ENCODE measurements at regions not wholly inside any gene's neighbourhood (a gene's known extent, or its start where the extent isn't known, plus 50 kb on each side); places are given as distances from the start of the nearest gene placed in this dataset.
"Not testable (repeated sequence)": the region's sequence is repeated elsewhere in the genome, so short reads cannot be mapped to it uniquely, and the experiment has no call there.

DNA sequence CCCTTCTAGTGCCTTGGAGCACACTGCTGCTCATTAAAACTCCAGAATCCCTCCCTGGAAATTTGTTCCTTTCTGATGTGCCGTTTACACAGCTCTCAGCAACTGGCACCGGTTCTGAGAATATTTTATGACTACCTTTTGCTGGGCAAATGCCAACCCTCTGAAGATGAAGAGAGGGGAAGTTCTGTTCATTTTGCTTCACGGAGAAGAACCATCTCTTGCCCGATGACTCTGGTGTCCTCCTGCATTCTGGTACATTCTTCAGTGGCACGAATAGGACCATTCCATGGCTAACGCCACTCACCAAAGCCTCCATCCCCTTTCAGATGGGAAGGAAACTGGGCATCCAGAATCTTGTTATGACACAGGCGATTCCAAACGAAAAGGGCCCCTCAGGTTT is 96.2 kb upstream of the SIM2 start:
- no peak for DNase-seq

- DNase-seq = no peak
Measured at GRCh38 chr21:36603221-36603620, 95.7 kb upstream of the SIM2 start.

- no peak for DNase-seq
Measured at GRCh38 chr21:36605426-36605825, 93.5 kb upstream of the SIM2 start.

DNA sequence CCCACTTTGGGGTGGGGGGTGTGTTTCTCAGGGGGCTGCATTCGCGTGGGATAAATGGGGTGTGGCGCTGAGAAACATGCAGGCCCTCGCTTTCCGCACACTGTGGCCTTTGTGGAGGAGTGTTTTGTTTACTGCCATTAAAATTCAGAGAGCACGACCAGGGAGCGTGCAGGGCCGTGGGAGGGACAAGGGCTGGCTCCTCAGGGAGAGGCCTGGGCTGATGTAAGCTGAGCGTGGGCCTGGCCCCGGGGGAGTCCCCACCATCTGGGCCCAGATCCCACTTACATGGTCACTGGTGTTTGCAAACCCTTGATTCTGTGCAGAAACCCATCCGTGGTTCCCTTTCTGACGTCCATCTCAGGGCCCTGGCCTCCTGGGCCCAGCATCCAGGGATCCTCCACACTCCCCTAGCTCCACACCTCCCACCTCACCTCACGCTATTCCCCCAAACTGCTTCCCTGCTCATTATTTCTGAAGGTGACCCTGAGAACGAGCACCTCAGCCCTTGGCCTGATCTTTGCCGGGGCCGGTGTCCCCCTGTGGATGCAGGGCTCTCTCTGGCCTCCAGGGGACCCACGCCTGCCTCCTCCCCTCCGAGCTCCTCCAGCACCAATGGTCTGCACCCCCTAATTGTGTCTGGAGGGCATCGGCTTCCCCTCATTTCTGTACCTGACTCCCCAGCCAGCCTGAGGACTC is 92.5 kb upstream of the SIM2 start:
- DNase-seq = no peak

- no peak for DNase-seq
Measured at GRCh38 chr21:36606983-36607325, 92.0 kb upstream of the SIM2 start.

DNA sequence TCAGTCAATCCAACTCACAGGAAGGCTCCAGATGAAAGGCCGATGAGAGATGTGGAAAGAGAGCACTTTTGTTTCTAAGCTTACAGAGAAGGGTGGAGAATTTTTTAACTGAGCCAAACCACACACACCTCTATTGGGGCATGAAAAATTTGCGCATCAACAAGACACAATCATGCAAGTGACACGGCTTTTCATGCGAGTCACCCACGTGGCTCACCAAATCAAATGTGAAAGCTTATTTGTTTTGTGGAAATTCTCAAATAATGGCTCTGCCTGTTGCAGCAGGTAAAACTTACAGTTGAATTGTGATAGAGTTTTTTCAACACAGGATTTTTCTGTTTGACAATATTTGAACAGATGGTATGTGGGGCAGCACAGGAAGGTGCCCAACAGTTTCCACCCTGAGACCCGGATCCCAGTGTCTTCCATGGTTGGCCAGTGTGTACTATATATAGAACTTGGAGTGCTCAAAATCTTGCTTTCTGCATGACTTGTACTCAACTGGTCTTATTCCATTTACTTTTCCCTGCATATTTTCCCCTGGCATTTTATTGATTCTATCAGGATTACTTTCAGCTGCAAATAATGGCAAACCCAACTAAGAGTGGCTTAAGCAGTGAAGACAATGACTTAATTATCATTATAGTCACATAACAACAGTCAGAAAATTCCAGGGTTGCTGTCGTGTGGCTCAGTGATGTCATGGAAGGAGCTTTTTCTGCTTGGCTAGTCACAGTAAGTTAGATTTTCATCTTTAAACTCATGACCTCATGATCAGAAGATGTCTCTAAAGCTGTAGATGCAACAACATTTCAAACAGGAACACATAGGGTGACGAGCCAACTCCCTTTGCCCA is 90.6 kb upstream of the SIM2 start:
- DNase-seq = no peak

GRCh38 chr21:36608897-36609225 is 90.1 kb upstream of the SIM2 start:
- DNase-seq = no peak

GRCh38 chr21:36609654-36610053 is 89.3 kb upstream of the SIM2 start:
- no peak for DNase-seq

- no peak for DNase-seq
Measured at GRCh38 chr21:36610201-36610600, 88.7 kb upstream of the SIM2 start.

GRCh38 chr21:36610935-36611334 is 88.0 kb upstream of the SIM2 start:
- DNase-seq = no peak

DNA sequence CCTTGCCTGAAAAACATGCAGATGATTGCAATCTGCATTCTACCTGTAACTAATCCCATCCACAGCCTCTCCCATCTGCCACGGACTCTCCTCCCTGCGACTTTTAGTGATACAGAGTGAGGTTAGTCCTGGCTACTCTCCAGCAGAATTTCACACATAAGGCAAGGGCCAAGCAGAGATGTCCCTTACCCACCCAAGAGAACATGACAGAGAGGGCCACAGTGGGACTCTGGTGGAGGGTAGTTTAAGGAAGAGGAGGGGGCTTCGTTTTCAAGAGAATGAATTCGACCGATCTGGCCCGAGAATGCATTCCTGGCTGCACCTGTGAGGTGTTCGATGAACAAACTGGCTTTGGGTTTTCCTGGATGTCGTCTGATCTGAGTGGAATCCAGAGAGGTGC is 87.5 kb upstream of the SIM2 start:
- no peak for DNase-seq

DNA sequence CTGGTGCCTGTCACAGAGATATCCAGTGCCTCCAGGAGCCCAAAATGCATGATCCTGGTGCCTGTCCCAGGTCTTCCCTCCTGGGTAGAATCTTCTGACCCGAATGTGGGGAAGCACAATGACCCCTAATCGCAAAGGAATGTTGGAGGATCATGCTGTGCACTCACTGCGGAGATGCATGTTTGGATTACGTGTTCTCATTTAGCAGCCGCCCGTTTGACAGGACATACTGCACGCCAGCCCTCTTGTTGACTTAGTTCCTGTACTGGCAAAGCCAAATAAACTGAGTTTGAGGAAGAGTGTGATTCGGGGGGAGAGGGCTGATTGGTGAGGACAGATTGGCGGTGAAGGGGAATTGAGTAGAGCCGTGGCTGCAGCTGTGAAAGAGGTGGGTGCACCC is 85.9 kb upstream of the SIM2 start:
- no peak for DNase-seq

DNA sequence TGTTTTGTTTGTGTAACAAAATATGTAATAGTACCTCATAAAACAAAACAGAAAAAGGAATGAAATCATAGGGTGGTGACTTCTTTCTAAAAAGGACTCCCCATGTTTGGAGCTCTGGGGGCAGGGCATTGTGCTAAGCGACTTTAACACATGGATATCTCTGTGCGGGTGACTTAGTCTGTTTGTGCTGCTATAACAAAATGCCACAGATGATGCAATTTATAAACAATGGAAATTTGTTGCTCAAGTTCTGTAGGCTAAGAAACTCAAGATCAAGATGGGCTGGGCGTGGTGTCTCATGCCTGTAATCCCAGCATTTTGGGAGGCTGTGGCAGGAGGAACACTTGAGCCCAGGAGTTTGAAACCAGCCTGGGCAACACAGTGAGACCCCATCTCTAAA is 85.4 kb upstream of the SIM2 start:
- DNase-seq = no peak

- no peak for DNase-seq
Measured at GRCh38 chr21:36615274-36615964, 83.5 kb upstream of the SIM2 start.

- DNase-seq = not testable (repeated sequence)
Measured at GRCh38 chr21:36616773-36617172, 82.1 kb upstream of the SIM2 start.

- not testable (repeated sequence) for DNase-seq
Measured at GRCh38 chr21:36621794-36622193, 77.1 kb upstream of the SIM2 start.

GRCh38 chr21:36624105-36624504 is 74.8 kb upstream of the SIM2 start:
- DNase-seq = no peak

- no peak for DNase-seq
Measured at GRCh38 chr21:36626791-36627190, 72.1 kb upstream of the SIM2 start.

- DNase-seq = no peak
Measured at GRCh38 chr21:36627242-36627641, 71.7 kb upstream of the SIM2 start.

DNA sequence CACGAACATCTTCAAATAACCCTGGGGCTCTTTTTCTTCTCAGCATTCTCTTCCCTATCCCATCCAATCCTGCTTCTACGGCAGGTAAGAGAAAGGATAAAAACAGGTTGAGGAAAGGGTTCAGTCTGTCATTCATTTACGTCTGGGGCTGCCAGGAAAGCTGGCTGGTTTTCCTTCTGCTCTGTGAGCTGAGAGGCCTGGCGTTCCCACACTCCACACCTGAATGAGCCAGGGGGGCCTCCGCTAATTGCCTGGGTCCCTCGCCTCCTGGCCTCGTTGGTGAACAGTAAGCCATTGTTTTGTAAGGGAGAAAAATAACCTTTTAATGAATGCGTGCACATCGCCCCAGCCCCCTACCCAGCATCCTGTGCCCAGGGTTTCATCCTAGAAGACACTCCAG is 70.8 kb upstream of the SIM2 start:
- no peak for DNase-seq

DNA sequence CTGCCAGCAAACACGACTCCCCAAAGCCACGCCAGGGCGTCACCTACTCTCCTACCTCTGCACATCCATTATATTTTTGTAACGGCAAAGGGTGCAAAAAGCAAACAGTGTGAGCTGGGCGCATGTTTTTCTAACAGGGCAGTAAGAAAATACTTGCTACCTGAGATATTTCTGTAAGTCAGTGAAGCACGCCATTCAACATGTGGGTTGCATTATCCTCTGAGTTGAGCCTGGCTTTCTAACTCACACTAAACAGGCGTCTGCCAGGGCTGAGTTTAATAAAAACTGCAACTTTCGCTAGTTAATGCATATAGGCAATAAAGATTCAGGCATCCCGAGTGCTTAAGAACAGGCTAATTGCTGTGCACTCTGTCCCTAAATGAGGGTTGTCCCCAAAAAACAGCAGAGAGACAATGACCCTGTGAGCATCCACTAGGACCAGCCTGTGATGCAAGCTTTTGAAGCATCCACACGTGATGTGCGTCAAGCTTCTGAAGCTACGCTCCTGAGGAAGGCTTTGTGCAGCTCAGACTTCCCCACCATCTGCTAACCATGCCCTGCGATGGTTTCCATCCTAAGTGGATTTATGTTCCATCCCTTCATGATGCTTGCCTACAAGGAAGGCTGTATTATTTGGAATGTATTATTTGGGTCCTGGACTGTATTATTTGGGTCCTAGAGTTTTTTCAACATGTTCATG is 70.0 kb upstream of the SIM2 start:
- DNase-seq = no peak

DNA sequence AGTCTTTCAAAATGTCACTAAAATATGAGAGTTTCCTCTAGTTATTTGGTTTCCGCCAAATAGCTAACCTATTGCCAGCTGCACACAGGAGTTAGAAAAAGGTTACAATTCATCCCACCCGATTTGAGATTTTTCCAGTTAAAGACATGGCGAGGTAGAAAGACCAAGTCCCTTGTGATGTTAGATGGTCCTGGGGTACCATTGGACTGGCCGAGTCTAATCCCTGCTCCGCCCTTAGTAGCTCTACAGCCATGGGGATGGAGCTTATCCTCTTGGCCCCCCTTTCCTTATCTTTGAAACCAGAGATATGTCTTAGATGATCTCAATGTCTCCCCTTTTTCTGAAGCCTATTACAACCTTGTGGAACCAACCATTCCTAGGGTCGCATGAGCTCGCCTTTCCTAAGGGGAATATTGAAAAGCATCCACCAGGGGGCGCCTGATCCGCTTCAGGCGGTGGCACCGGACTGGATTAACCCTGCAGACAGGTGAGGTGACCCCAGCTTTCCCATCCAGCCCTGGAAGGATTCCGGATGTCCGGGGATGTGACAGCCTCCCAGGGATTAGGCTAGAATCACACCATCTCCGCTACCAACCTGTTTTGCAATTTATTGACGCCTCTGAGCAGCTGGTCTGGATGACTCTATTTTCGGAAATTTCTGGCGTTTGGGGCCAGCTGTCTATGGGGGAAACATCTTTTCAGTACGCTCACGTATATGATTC is 68.3 kb upstream of the SIM2 start:
- peak; percentile 87 for DNase-seq

DNA sequence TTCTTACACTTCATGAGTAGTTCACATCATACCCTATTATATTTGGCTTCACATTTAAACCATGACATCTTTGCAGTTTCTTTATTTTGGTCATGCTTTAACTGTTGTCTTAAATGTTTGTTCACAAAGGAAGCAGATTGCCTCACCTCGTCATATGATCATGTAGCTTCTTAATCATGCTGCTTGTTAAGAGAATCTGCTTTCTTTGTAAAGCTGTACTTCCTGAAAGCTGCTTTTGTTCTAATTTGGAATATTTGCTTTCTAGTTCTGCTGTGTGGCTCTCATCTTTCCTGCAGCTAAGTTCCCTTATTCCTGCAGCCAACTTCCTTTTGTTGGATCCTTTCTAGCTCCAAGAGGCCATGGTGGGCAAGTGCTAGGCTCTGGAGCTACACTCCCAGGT is 62.9 kb upstream of the SIM2 start:
- no peak for DNase-seq

Measured in stimulated activated CD8-positive, alpha-beta memory T cell treated with anti-CD3 and anti-CD28 coated beads, Interleukin-4, amount 100 ng/mL, for 48 hours (primary cell).